ENCODE measurements at regions not wholly inside any gene's neighbourhood (a gene's known extent, or its start where the extent isn't known, plus 50 kb on each side); places are given as distances from the start of the nearest gene placed in this dataset.

- H3K79me2 ChIP-seq (ENCODE audit: insufficient read depth, low read length) = no peaks in the 10 kb centered on the region
- no peaks in the 10 kb centered on the region for H3K27me3 ChIP-seq (ENCODE audit: insufficient read depth, low read length)
- no peak overlapping the region for H3K4me3 ChIP-seq (ENCODE audit: insufficient read depth, low read length)
- H3K4me2 ChIP-seq (ENCODE audit: insufficient read depth, low read length) = no peak overlapping the region
- TF ChIP-seq CTCF (IDR thresholded peaks at IDR 0.05; ENCODE audit: extremely low read depth, low read depth, low read length) = no peak
- H3K9me3 ChIP-seq (ENCODE audit: low read depth, low read length) = no peaks in the 10 kb centered on the region
- no peaks in the 10 kb centered on the region for H3K36me3 ChIP-seq (ENCODE audit: insufficient read depth, low read length)
- no peaks in the 10 kb centered on the region for H3K4me1 ChIP-seq (ENCODE audit: insufficient read depth, low read length)
- DNase-seq (ENCODE audit: insufficient read length, low spot score, missing footprints) = no peak
- H3K27ac ChIP-seq (ENCODE audit: low read depth, low read length) = no peak overlapping the region
- no peaks in the 10 kb centered on the region for H4K20me1 ChIP-seq (ENCODE audit: insufficient read depth, low read length)
- no peak overlapping the region for H2AFZ ChIP-seq (ENCODE audit: low read length)
These were observed 64.5 kb upstream of the ANKRD50 start for GRCh38 chr4:124777007-124777406.

- Histone ChIP-seq H3K27ac (ENCODE audit: low read depth, low read length) (no peak overlapping the region), H3K36me3 (ENCODE audit: insufficient read depth, low read length) (no peaks in the 10 kb centered on the region), H2AFZ (ENCODE audit: low read length) (no peak overlapping the region), H3K4me1 (ENCODE audit: insufficient read depth, low read length) (no peaks in the 10 kb centered on the region), H3K4me3 (ENCODE audit: insufficient read depth, low read length) (no peak overlapping the region), H4K20me1 (ENCODE audit: insufficient read depth, low read length) (no peaks in the 10 kb centered on the region), H3K4me2 (ENCODE audit: insufficient read depth, low read length) (no peak overlapping the region), H3K9me3 (ENCODE audit: low read depth, low read length) (no peaks in the 10 kb centered on the region), H3K27me3 (ENCODE audit: insufficient read depth, low read length) (no peaks in the 10 kb centered on the region), H3K79me2 (ENCODE audit: insufficient read depth, low read length) (no peaks in the 10 kb centered on the region)
- TF ChIP-seq CTCF (IDR thresholded peaks at IDR 0.05; ENCODE audit: extremely low read depth, low read depth, low read length) = no peak
- DNase-seq (ENCODE audit: insufficient read length, low spot score, missing footprints) = no peak
These were observed 56.2 kb upstream of the ANKRD50 start for GRCh38 chr4:124768596-124769365.

- Histone ChIP-seq H3K79me2 (ENCODE audit: insufficient read depth, low read length) (no peaks in the 10 kb centered on the region), H3K4me2 (ENCODE audit: insufficient read depth, low read length) (no peak overlapping the region), H3K4me3 (ENCODE audit: insufficient read depth, low read length) (no peak overlapping the region), H3K9me3 (ENCODE audit: low read depth, low read length) (no peaks in the 10 kb centered on the region), H3K36me3 (ENCODE audit: insufficient read depth, low read length) (no peaks in the 10 kb centered on the region), H3K27me3 (ENCODE audit: insufficient read depth, low read length) (no peaks in the 10 kb centered on the region), H2AFZ (ENCODE audit: low read length) (no peak overlapping the region), H4K20me1 (ENCODE audit: insufficient read depth, low read length) (no peaks in the 10 kb centered on the region), H3K4me1 (ENCODE audit: insufficient read depth, low read length) (no peaks in the 10 kb centered on the region), H3K27ac (ENCODE audit: low read depth, low read length) (no peak overlapping the region)
- TF ChIP-seq CTCF (IDR thresholded peaks at IDR 0.05; ENCODE audit: extremely low read depth, low read depth, low read length) = no peak
- DNase-seq (ENCODE audit: insufficient read length, low spot score, missing footprints) = no peak
These were observed 50.4 kb upstream of the ANKRD50 start for GRCh38 chr4:124762956-124763355.
